ENCODE measurements at regions not wholly inside any gene's neighbourhood (a gene's known extent, or its start where the extent isn't known, plus 50 kb on each side); places are given as distances from the start of the nearest gene placed in this dataset.

GRCh38 chr20:22663528-22664025 lies 79.2 kb upstream of the FOXA2 start:
- no peak for TF ChIP-seq CTCF (IDR thresholded peaks at IDR 0.05; ENCODE audit: low read depth, low read length)
- TF ChIP-seq EZH2phosphoT487 (IDR thresholded peaks at IDR 0.05; ENCODE audit: low read depth): no peak

Measured in OCI-LY3 (cell line).